Gastrocnemius medialis (tissue), 4 donors: ENCODE measurements at regions not wholly inside any gene's neighbourhood (a gene's known extent, or its start where the extent isn't known, plus 50 kb on each side); places are given as distances from the start of the nearest gene placed in this dataset.

Experiments used
- ATAC-seq, 2 donors: fragments of 150-250 bp; one replicate each; pipeline ENCODE4 v1.9.1; 2016
- DNase-seq, 2 donors: peaks; one replicate each; pipeline ENCODE4 v3.0.0-alpha.2; 2019
- H3K27ac ChIP-seq, 4 donors: fragments of 200-600 bp; sonication (generic); 1 replicate in 1 of 4; 2 replicates in 3 of 4; pipeline ENCODE4 v1.5.1; 2016 to 2018; ENCODE audit warnings: mild to moderate bottlenecking in 2 of 4, moderate library complexity in 1 of 4
- H3K27me3 ChIP-seq, 3 donors: fragments of 200-600 bp; sonication (generic) in 2 of 3; 1 replicate in 1 of 3; 2 replicates in 2 of 3; pipeline versions ENCODE4 v1.5.1 to v1.6.0; 2016 to 2019; ENCODE audit warnings: mild to moderate bottlenecking in 1 of 3, moderate library complexity in 1 of 3
- H3K36me3 ChIP-seq, 2 donors: fragments of 200-600 bp; sonication (generic) in 1 of 2; one replicate each; pipeline ENCODE4 v1.5.1; 2017 to 2018
- H3K4me1 ChIP-seq, 2 donors: fragments of 200-600 bp; sonication (generic) in 1 of 2; one replicate each; pipeline ENCODE4 v1.5.1; 2016 to 2017; ENCODE audit warnings: mild to moderate bottlenecking in 2 of 2
- H3K4me3 ChIP-seq, 4 donors: fragments of 200-600 bp; sonication (generic) in 3 of 4; 1 replicate in 1 of 4; 2 replicates in 3 of 4; pipeline ENCODE4 v1.5.1; 2016 to 2019; ENCODE audit warnings: mild to moderate bottlenecking in 2 of 4
- H3K9me3 ChIP-seq, 3 donors: fragments of 200-600 bp; sonication (generic) in 2 of 3; 1 replicate in 1 of 3; 2 replicates in 2 of 3; pipeline ENCODE4 v1.5.1; 2016 to 2019
- POLR2A ChIP-seq, 2 donors: fragments of 450-650 bp; IDR thresholded peaks; one replicate each; pipeline ENCODE4 v1.6.1; 2017; ENCODE audit warnings: antibody characterized with exemption in 2 of 2, mild to moderate bottlenecking in 2 of 2, moderate library complexity in 2 of 2
- in situ Hi-C, 4 donors: fragments of 200-750 bp; cut with MboI; loops; one replicate each; pipeline versions ENCODE4 v1.15.0 to v1.8.0; 2017; ENCODE audit warnings: low sequenced_read_pairs in 4 of 4
- intact Hi-C: fragments of 100-400 bp; cut with DNase I; formaldehyde crosslinking; loops from one replicate; pipeline ENCODE4 v1.15.1; 2023; ENCODE audit warnings: low total_unique reads
- TF ChIP-seq, protein P1 (sequence below), 5 experiments: fragments of 450-650 bp in 3 of 5; fragments of 200-600 bp in 2 of 5; sonication (generic) in 2 of 5; IDR thresholded peaks in 4 of 5; conservative IDR thresholded peaks in 1 of 5; 1 replicate in 4 of 5; 2 replicates in 1 of 5; pipeline ENCODE4 v1.5.1; 2016 to 2019; ENCODE audit warnings: antibody characterized with exemption in 5 of 5, mild to moderate bottlenecking in 3 of 5, moderate library complexity in 3 of 5

DNA sequence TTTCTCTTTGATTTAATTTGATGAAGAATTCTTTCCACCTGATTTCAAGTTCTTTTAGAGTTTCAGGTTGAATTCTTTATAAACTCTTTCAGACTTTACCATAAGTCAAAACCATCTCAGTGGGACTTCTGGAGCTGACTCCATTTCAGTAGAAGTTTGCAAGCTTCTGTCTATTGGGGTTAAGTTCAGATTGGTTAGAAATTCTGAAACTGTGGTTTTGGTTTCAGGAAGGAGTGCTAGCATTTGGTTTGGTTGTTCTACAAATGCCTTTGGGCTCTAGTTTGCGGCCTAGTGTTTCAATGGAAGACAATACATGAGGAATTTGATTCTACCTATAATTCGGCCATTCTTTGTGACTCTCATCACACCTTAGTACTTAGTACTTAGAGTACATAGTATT is 176.8 kb upstream of the RHOBTB1 start:
- H3K4me1 ChIP-seq, result no peaks in the 10 kb centered on the region
- intact Hi-C loops, result no loop called here
- H3K9me3 ChIP-seq, result no peaks in the 10 kb centered on the region
- H3K27me3 ChIP-seq, result no peaks in the 10 kb centered on the region
- TF ChIP-seq, protein P1, sequence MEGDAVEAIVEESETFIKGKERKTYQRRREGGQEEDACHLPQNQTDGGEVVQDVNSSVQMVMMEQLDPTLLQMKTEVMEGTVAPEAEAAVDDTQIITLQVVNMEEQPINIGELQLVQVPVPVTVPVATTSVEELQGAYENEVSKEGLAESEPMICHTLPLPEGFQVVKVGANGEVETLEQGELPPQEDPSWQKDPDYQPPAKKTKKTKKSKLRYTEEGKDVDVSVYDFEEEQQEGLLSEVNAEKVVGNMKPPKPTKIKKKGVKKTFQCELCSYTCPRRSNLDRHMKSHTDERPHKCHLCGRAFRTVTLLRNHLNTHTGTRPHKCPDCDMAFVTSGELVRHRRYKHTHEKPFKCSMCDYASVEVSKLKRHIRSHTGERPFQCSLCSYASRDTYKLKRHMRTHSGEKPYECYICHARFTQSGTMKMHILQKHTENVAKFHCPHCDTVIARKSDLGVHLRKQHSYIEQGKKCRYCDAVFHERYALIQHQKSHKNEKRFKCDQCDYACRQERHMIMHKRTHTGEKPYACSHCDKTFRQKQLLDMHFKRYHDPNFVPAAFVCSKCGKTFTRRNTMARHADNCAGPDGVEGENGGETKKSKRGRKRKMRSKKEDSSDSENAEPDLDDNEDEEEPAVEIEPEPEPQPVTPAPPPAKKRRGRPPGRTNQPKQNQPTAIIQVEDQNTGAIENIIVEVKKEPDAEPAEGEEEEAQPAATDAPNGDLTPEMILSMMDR (IDR thresholded peaks at IDR 0.05 in 4 of 5, conservative IDR thresholded peaks at IDR 0.05 in 1 of 5), result no peak
- no peak for TF ChIP-seq POLR2A (IDR thresholded peaks at IDR 0.05)
- ATAC-seq, result no peak
- no peak for DNase-seq
- H3K27ac ChIP-seq, result no peak overlapping the region
- no peaks in the 10 kb centered on the region for H3K36me3 ChIP-seq
- no peak overlapping the region for H3K4me3 ChIP-seq
- in situ Hi-C loops, result no loop called here

DNA sequence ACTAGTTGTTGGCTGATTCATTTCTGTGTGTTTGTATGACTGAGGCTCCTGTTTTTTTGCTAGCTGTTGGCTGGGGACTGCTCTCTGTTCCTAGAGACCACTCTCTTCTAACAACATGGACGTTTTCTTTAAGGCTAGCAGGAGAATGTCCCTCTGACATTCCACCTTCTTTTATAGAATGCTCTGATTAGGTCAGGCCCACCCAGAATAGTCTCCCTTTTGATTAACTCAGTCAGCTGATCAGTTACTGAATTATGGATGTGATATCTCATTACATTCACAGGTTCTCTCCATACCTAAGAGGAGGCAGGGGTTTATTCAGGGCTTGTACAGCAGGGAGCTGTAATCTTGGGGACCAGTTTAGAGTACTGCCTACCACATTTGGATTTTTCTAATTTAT is 175.6 kb upstream of the RHOBTB1 start:
- no peak for DNase-seq
- in situ Hi-C loops, result no loop called here
- no peak for TF ChIP-seq POLR2A (IDR thresholded peaks at IDR 0.05)
- TF ChIP-seq, protein P1 (IDR thresholded peaks at IDR 0.05 in 4 of 5, conservative IDR thresholded peaks at IDR 0.05 in 1 of 5), result no peak

GRCh38 chr10:61115897-61116296 is 171.9 kb upstream of the RHOBTB1 start:
- TF ChIP-seq, protein P1 (IDR thresholded peaks at IDR 0.05 in 4 of 5, conservative IDR thresholded peaks at IDR 0.05 in 1 of 5), result no peak
- TF ChIP-seq POLR2A (IDR thresholded peaks at IDR 0.05), result no peak
- H3K9me3 ChIP-seq, result no peaks in the 10 kb centered on the region
- intact Hi-C loops (no loop called here), in situ Hi-C loops (no loop called here)
- H3K4me3 ChIP-seq, result no peak overlapping the region
- H3K36me3 ChIP-seq, result no peaks in the 10 kb centered on the region
- H3K27me3 ChIP-seq, result no peaks in the 10 kb centered on the region
- DNase-seq (no peak), ATAC-seq (no peak)
- H3K27ac ChIP-seq, result no peak overlapping the region
- no peaks in the 10 kb centered on the region for H3K4me1 ChIP-seq

More for the DNA sequence above, 175.6 kb upstream of the RHOBTB1 start:
- no peak for ATAC-seq
- Histone ChIP-seq H3K4me1 (no peaks in the 10 kb centered on the region), H3K27me3 (no peaks in the 10 kb centered on the region), H3K27ac (no peak overlapping the region), H3K9me3 (no peaks in the 10 kb centered on the region), H3K36me3 (no peaks in the 10 kb centered on the region), H3K4me3 (no peak overlapping the region)
- intact Hi-C loops, result no loop called here

DNA sequence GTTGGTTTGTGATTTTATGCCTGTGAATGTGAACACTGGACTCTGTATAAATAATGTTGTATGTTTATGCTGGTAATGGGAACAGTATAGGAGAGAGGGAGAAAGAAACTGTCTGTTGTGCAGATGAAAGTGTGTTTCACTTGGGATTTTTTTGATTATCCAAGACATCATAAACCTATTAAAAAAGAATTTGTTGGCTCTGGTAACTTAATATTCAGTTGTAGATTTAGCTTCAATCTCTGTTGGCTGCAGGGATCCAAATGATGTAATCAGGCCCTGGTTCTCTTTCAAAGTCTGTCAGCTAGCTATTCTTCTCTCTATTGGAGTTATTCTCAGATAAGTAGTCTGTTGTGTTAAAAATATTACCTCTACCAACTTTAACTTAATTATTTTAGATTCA is 168.8 kb upstream of the RHOBTB1 start:
- DNase-seq (no peak), ATAC-seq (no peak)
- H3K4me1 ChIP-seq, result no peaks in the 10 kb centered on the region
- H3K4me3 ChIP-seq, result no peak overlapping the region
- intact Hi-C loops (no loop called here), in situ Hi-C loops (no loop called here)
- H3K27ac ChIP-seq, result no peak overlapping the region
- no peaks in the 10 kb centered on the region for H3K9me3 ChIP-seq
- H3K27me3 ChIP-seq, result no peaks in the 10 kb centered on the region
- H3K36me3 ChIP-seq, result no peaks in the 10 kb centered on the region
- TF ChIP-seq, protein P1 (IDR thresholded peaks at IDR 0.05 in 4 of 5, conservative IDR thresholded peaks at IDR 0.05 in 1 of 5), result no peak
- no peak for TF ChIP-seq POLR2A (IDR thresholded peaks at IDR 0.05)

GRCh38 chr10:61110936-61111335 is 167.0 kb upstream of the RHOBTB1 start:
- Histone ChIP-seq H3K9me3 (no peaks in the 10 kb centered on the region), H3K27me3 (no peaks in the 10 kb centered on the region), H3K27ac (no peak overlapping the region), H3K4me1 (no peaks in the 10 kb centered on the region), H3K4me3 (no peak overlapping the region), H3K36me3 (no peaks in the 10 kb centered on the region)
- no peak for DNase-seq
- no peak for TF ChIP-seq POLR2A (IDR thresholded peaks at IDR 0.05)
- TF ChIP-seq, protein P1 (IDR thresholded peaks at IDR 0.05 in 4 of 5, conservative IDR thresholded peaks at IDR 0.05 in 1 of 5), result no peak
- intact Hi-C loops (no loop called here), in situ Hi-C loops (no loop called here)
- ATAC-seq, result no peak
